HEK293 (cell line): ENCODE measurements at regions not wholly inside any gene's neighbourhood (a gene's known extent, or its start where the extent isn't known, plus 50 kb on each side); places are given as distances from the start of the nearest gene placed in this dataset.

ENCODE experiments used
- REPIN1 ChIP-seq: fragments of 450-650 bp; formaldehyde crosslinking; IDR thresholded peaks from 2 replicates; pipeline ENCODE4 v1.5.1; 2017; ENCODE audit warnings: missing biosample characterization, missing genetic modification characterization, low read depth
- ZNF514 ChIP-seq: fragments of 450-650 bp; formaldehyde crosslinking; IDR thresholded peaks from 2 replicates; pipeline ENCODE4 v1.5.1; 2016; ENCODE audit warnings: missing biosample characterization, missing genetic modification characterization
- TF ChIP-seq, protein P1 (sequence below): fragments of 450-650 bp; formaldehyde crosslinking; IDR thresholded peaks from 2 replicates; pipeline ENCODE4 v1.5.1; 2016; ENCODE audit warnings: missing biosample characterization, missing genetic modification characterization

DNA sequence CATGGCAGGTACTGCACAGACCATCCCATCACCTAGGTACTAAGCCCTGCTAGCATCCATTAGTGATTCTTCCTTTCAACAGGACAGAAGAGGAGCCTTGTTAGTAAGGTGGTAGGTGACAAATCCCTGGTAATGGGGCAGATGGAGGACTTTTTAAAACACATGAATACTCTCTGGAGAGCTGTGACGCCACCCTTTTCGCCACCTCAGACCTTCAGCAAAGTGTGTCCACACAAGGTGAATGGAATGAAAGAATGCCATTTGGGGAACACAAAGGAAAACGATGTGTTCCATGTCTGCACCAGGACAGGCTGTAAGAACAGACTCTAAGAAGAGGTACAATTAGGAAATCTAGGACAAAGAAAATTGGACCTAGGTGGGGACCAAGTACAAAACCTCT is 110.5 kb upstream of the CARMIL1 start:
- TF ChIP-seq ZNF514 (tag by site-specific recombination) (no peak), REPIN1 (tag by site-specific recombination) (no peak)
- TF ChIP-seq, protein P1, sequence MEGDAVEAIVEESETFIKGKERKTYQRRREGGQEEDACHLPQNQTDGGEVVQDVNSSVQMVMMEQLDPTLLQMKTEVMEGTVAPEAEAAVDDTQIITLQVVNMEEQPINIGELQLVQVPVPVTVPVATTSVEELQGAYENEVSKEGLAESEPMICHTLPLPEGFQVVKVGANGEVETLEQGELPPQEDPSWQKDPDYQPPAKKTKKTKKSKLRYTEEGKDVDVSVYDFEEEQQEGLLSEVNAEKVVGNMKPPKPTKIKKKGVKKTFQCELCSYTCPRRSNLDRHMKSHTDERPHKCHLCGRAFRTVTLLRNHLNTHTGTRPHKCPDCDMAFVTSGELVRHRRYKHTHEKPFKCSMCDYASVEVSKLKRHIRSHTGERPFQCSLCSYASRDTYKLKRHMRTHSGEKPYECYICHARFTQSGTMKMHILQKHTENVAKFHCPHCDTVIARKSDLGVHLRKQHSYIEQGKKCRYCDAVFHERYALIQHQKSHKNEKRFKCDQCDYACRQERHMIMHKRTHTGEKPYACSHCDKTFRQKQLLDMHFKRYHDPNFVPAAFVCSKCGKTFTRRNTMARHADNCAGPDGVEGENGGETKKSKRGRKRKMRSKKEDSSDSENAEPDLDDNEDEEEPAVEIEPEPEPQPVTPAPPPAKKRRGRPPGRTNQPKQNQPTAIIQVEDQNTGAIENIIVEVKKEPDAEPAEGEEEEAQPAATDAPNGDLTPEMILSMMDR (tag by site-specific recombination): no peak
